Transverse colon (tissue), 3 donors: ENCODE measurements at regions not wholly inside any gene's neighbourhood (a gene's known extent, or its start where the extent isn't known, plus 50 kb on each side); places are given as distances from the start of the nearest gene placed in this dataset.

Experiments used
- CTCF ChIP-seq, 5 experiments: fragments of 200-600 bp in 3 of 5; fragments of 450-650 bp in 2 of 5; sonication (generic) in 3 of 5; IDR thresholded peaks; 1 replicate in 2 of 5; 2 replicates in 3 of 5; pipeline ENCODE4 v1.5.1; 2016 to 2017; ENCODE audit warnings: antibody characterized with exemption in 5 of 5, inconsistent platforms in 3 of 5, mild to moderate bottlenecking in 2 of 5, moderate library complexity in 1 of 5
- EP300 ChIP-seq: sonication (generic); formaldehyde crosslinking; IDR thresholded peaks from one replicate; pipeline ENCODE4 v1.6.1; 2017; ENCODE audit warnings: antibody characterized with exemption, low read depth
- POLR2A ChIP-seq: fragments of 450-650 bp; IDR thresholded peaks from one replicate; pipeline ENCODE4 v1.6.1; 2016; ENCODE audit warnings: antibody characterized with exemption, mild to moderate bottlenecking, moderate library complexity

- TF ChIP-seq CTCF (IDR thresholded peaks at IDR 0.05): no peak
- TF ChIP-seq EP300: no peak
- TF ChIP-seq POLR2A: no peak
Measured at GRCh38 chr2:33707312-33707711, 108.2 kb upstream of the FAM98A start.
